ENCODE measurements at regions not wholly inside any gene's neighbourhood (a gene's known extent, or its start where the extent isn't known, plus 50 kb on each side); places are given as distances from the start of the nearest gene placed in this dataset.
A peak's percentile ranks its signal among the peaks of the same experiment; 100 is the strongest.

GRCh38 chr1:48061162-48062136, 64.3 kb upstream of the TRABD2B start:
- no peaks in the 10 kb centered on the region for H3K9me3 ChIP-seq (ENCODE audit: control insufficient read depth, insufficient read depth, low read depth, low read length)
- no peaks in the 10 kb centered on the region for H3K4me1 ChIP-seq (ENCODE audit: control insufficient read depth, insufficient read depth, low read length)
- TF ChIP-seq MEIS1 (CRISPR knock-in tag; IDR thresholded peaks at IDR 0.05; ENCODE audit: borderline replicate concordance): no peak
- TF ChIP-seq ZNF660 (tag by site-specific recombination; IDR thresholded peaks at IDR 0.05): peak; percentile 93
- TF ChIP-seq TRIM28 (IDR thresholded peaks at IDR 0.05; ENCODE audit: borderline replicate concordance, low read length): no peak
- peak; percentile 44; the same call in 1 of the 2 replicates for TF ChIP-seq GLIS1 (tag by site-specific recombination; IDR thresholded peaks at IDR 0.05)
- TF ChIP-seq SP7 (tag by site-specific recombination; IDR thresholded peaks at IDR 0.05): 0 out of 2 replicates have a peak, but pooled peaks have one; percentile 21
- peak; percentile 74 for TF ChIP-seq ZNF654 (tag by site-specific recombination; IDR thresholded peaks at IDR 0.05; ENCODE audit: low read depth)
- no peak overlapping the region for H3K27ac ChIP-seq (ENCODE audit: extremely low read depth, low read depth, low read length)
- ChIA-PET POLR2A (interaction anchor here (1.3 kb wide), 1 partner anchor 17 kb away, joined by 3 read pairs; no protein-coding TSS in a partner anchor), CTCF (interaction anchor here (0.6 to 8.1 kb wide), 49 partner anchors 8 to 1976 kb away, joined by 3 to 151 read pairs (median 4); partner anchors contain the start of gene TRABD2B)
- H3K36me3 ChIP-seq (ENCODE audit: control insufficient read depth in 2 of 2, insufficient read depth in 1 of 2, low read length in 2 of 2): no peaks in the 10 kb centered on the region
- H3K4me3 ChIP-seq (ENCODE audit: low read depth, low read length): no peak overlapping the region

DNA sequence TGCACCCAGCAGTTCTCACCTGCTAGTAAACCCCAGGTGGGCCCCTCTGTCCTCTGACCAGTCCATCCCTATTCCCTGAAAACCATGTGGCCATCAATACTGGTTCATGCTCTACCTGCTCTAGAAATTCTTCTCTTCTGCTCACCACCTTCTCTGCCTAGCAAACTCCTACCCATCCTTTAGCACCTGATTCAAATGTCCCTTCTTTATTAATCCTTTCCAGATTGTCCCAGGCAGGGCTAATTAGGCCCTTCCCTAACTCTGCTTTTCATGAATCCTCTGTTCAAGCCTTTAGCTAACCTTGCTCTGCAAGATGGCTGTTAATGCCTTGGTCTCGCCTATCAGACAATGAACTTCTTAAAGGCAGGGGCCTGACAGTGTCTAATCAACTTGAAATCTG, 62.1 kb upstream of the TRABD2B start:
- no peak overlapping the region for H3K27ac ChIP-seq (ENCODE audit: extremely low read depth, low read depth, low read length)
- H3K4me3 ChIP-seq (ENCODE audit: low read depth, low read length): no peak overlapping the region
- CTCF ChIA-PET: interaction anchor here (2.9 to 8.1 kb wide), 3 partner anchors 17 to 61 kb away, joined by 13 to 151 read pairs (median 39); partner anchors contain the start of gene TRABD2B
- POLR2A ChIA-PET: no interaction called here
- H3K9me3 ChIP-seq (ENCODE audit: control insufficient read depth, insufficient read depth, low read depth, low read length): no peaks in the 10 kb centered on the region
- no peaks in the 10 kb centered on the region for H3K36me3 ChIP-seq (ENCODE audit: control insufficient read depth in 2 of 2, insufficient read depth in 1 of 2, low read length in 2 of 2)
- peaks cover 3% of the 10 kb centered on the region; the same call in 1 of the 2 replicates for H3K4me1 ChIP-seq (ENCODE audit: control insufficient read depth, insufficient read depth, low read length)
- no peak for TF ChIP-seq EGR2 (tag by site-specific recombination; IDR thresholded peaks at IDR 0.05; ENCODE audit: low read depth)
- TF ChIP-seq ZFP3 (tag by site-specific recombination; IDR thresholded peaks at IDR 0.05; ENCODE audit: low read depth): peak; percentile 86

DNA sequence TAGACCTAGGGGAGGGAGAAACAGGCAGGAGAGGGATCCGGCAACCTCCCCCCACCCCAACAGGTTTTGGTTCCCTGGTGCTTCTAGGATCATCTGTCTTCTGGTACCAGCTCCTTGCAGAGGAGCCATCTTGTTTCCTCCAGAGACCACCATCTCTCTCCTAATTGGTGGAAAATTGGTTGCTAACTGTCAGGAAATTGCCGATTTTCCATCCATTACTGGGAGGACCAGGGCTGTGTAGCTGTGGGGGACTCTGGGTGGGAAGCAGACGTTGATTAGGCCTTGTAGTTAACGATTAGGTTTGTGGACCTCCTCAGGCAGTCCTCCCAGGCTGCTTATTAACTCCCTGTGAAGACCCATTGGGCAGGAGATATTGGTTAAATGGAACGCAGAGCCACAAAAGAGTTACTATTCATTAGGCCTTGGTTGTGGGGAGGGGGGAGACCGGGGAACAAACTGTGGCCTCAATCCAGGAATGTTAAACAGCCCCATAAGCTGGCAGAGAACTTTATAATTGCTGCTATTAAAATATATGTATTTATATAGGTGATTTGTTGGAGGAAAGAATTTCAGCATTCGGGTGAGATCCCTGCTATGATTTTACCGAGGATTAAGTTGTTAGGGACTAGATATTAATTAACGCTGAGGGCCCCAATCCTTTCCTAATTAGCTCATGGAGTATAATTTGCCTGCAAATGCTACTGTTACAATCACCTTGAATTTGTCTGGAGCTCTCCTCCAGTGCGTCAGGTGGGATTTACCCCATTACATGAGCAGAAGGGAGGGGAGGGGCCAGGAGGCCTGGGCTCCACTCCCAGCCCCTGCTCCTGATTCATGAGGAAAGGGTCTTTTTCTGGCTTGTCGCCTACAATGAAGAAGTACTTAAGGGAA, 61.2 kb upstream of the TRABD2B start:
- peaks cover 3% of the 10 kb centered on the region; the same call in 1 of the 2 replicates for H3K4me1 ChIP-seq (ENCODE audit: control insufficient read depth, insufficient read depth, low read length)
- TF ChIP-seq ZNF121 (tag by site-specific recombination; IDR thresholded peaks at IDR 0.05) (no peak), ZBTB7A (tag by site-specific recombination; IDR thresholded peaks at IDR 0.05; ENCODE audit: low read depth) (no peak), TRIM28 (IDR thresholded peaks at IDR 0.05; ENCODE audit: borderline replicate concordance, low read length) (no peak), ZFP41 (tag by site-specific recombination; IDR thresholded peaks at IDR 0.05; ENCODE audit: borderline replicate concordance) (no peak), SCRT1 (tag by site-specific recombination; IDR thresholded peaks at IDR 0.05; ENCODE audit: borderline replicate concordance) (no peak), ZNF223 (tag by site-specific recombination; IDR thresholded peaks at IDR 0.05) (no peak), ZNF623 (tag by site-specific recombination; IDR thresholded peaks at IDR 0.05) (no peak), ZNF621 (tag by site-specific recombination; IDR thresholded peaks at IDR 0.05) (no peak), ZNF274 (IDR thresholded peaks at IDR 0.05; ENCODE audit: low read length) (no peak), ZNF274 (tag by site-specific recombination; IDR thresholded peaks at IDR 0.05; ENCODE audit: borderline replicate concordance) (no peak), ZNF561 (tag by site-specific recombination; IDR thresholded peaks at IDR 0.05; ENCODE audit: borderline replicate concordance) (no peak), EGR2 (tag by site-specific recombination; IDR thresholded peaks at IDR 0.05; ENCODE audit: low read depth) (no peak), ZSCAN23 (tag by site-specific recombination; IDR thresholded peaks at IDR 0.05) (no peak), ZNF501 (tag by site-specific recombination; IDR thresholded peaks at IDR 0.05) (no peak), TSHZ1 (tag by site-specific recombination; IDR thresholded peaks at IDR 0.05; ENCODE audit: borderline replicate concordance) (no peak)
- TF ChIP-seq, protein P1, sequence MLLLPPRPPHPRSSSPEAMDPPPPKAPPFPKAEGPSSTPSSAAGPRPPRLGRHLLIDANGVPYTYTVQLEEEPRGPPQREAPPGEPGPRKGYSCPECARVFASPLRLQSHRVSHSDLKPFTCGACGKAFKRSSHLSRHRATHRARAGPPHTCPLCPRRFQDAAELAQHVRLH (tag by site-specific recombination; IDR thresholded peaks at IDR 0.05): no peak
- POLR2A ChIA-PET: interaction anchor here (0.6 kb wide), 1 partner anchor 19 kb away, joined by 3 read pairs; no protein-coding TSS in a partner anchor
- H3K27ac ChIP-seq (ENCODE audit: extremely low read depth, low read depth, low read length): no peak overlapping the region
- CTCF ChIA-PET: interaction anchor here (0.6 to 8.1 kb wide), 5 partner anchors 10 to 86 kb away, joined by 3 to 151 read pairs (median 3); partner anchors contain the start of gene TRABD2B
- no peaks in the 10 kb centered on the region for H3K9me3 ChIP-seq (ENCODE audit: control insufficient read depth, insufficient read depth, low read depth, low read length)
- no peak overlapping the region for H3K4me3 ChIP-seq (ENCODE audit: low read depth, low read length)
- H3K36me3 ChIP-seq (ENCODE audit: control insufficient read depth in 2 of 2, insufficient read depth in 1 of 2, low read length in 2 of 2): no peaks in the 10 kb centered on the region

All from HEK293 (cell line).